Trophoblast cell (in vitro differentiated cells and primary cell): ENCODE measurements at regions not wholly inside any gene's neighbourhood (a gene's known extent, or its start where the extent isn't known, plus 50 kb on each side); places are given as distances from the start of the nearest gene placed in this dataset.

Experiments used
- DNase-seq, 2 donors: peaks; one replicate each; pipeline ENCODE4 v3.0.0-alpha.2; 2016
- H2AFZ ChIP-seq: 2 replicates; pipeline ENCODE4 v1.6.1; 2013; ENCODE audit warnings: low read length, moderate library complexity, mild to moderate bottlenecking; ENCODE audit not compliant: insufficient read depth, poor library complexity
- H2AK5ac ChIP-seq: 2 replicates; pipeline ENCODE4 v1.6.1; 2013; ENCODE audit warnings: mild to moderate bottlenecking, low read length
- H2BK120ac ChIP-seq: 2 replicates; pipeline ENCODE4 v1.6.1; 2013; ENCODE audit warnings: low read length, mild to moderate bottlenecking, moderate library complexity; ENCODE audit not compliant: insufficient read depth, poor library complexity
- H2BK12ac ChIP-seq: 2 replicates; pipeline ENCODE4 v1.6.1; 2013; ENCODE audit warnings: mild to moderate bottlenecking, low read length, moderate library complexity
- H2BK5ac ChIP-seq: 2 replicates; pipeline ENCODE4 v1.6.1; 2013; ENCODE audit warnings: low read length, low read depth, moderate library complexity, mild to moderate bottlenecking; ENCODE audit not compliant: poor library complexity
- H3K14ac ChIP-seq: 2 replicates; pipeline ENCODE4 v1.6.1; 2013; ENCODE audit warnings: mild to moderate bottlenecking, low read length
- H3K18ac ChIP-seq: 2 replicates; pipeline ENCODE4 v1.6.1; 2013; ENCODE audit warnings: mild to moderate bottlenecking, low read length
- H3K23ac ChIP-seq: 2 replicates; pipeline ENCODE4 v1.6.1; 2013; ENCODE audit warnings: low read length
- H3K27ac ChIP-seq: 2 replicates; pipeline ENCODE4 v1.5.1; 2013; ENCODE audit warnings: low read depth, mild to moderate bottlenecking, inconsistent platforms, low read length, moderate library complexity
- H3K27me3 ChIP-seq: 2 replicates; pipeline ENCODE4 v1.6.1; 2013; ENCODE audit warnings: inconsistent platforms, mild to moderate bottlenecking, low read length, moderate library complexity; ENCODE audit not compliant: insufficient read depth
- H3K36me3 ChIP-seq, 2 experiments: 1 replicate in 1 of 2; 2 replicates in 1 of 2; pipeline ENCODE4 v1.6.1; 2013; ENCODE audit warnings: low read length in 2 of 2, mild to moderate bottlenecking in 2 of 2, moderate library complexity in 1 of 2; ENCODE audit not compliant: insufficient read depth in 2 of 2, control insufficient read depth in 1 of 2
- H3K4ac ChIP-seq: 2 replicates; pipeline ENCODE4 v1.6.1; 2013; ENCODE audit warnings: low read depth, mild to moderate bottlenecking, low read length, moderate library complexity
- H3K4me1 ChIP-seq, 2 experiments: 1 replicate in 1 of 2; 2 replicates in 1 of 2; pipeline ENCODE4 v1.6.1; 2013; ENCODE audit warnings: low read length in 2 of 2, mild to moderate bottlenecking in 2 of 2, moderate library complexity in 1 of 2; ENCODE audit not compliant: insufficient read depth in 2 of 2, control insufficient read depth in 1 of 2
- H3K4me2 ChIP-seq: 2 replicates; pipeline ENCODE4 v1.6.1; 2013; ENCODE audit warnings: inconsistent platforms, mild to moderate bottlenecking, low read length, moderate library complexity
- H3K4me3 ChIP-seq: 2 replicates; pipeline ENCODE4 v1.5.1; 2013; ENCODE audit warnings: mild to moderate bottlenecking, low read depth, low read length, inconsistent platforms
- H3K79me1 ChIP-seq: one replicate; pipeline ENCODE4 v1.6.1; 2013; ENCODE audit warnings: low read length
- H3K79me2 ChIP-seq: 2 replicates; pipeline ENCODE4 v1.6.1; 2013; ENCODE audit warnings: low read length, mild to moderate bottlenecking; ENCODE audit not compliant: control insufficient read depth, insufficient read depth, poor library complexity
- H3K9ac ChIP-seq: 2 replicates; pipeline ENCODE4 v1.6.1; 2013; ENCODE audit warnings: mild to moderate bottlenecking, low read length
- H3K9me3 ChIP-seq: 2 replicates; pipeline ENCODE4 v1.6.1; 2013; ENCODE audit warnings: low read depth, mild to moderate bottlenecking, control low read depth, inconsistent platforms, low read length; ENCODE audit not compliant: insufficient read depth
- H4K12ac ChIP-seq: 2 replicates; pipeline ENCODE4 v1.6.1; 2013; ENCODE audit warnings: low read depth, mild to moderate bottlenecking, low read length, moderate library complexity
- H4K8ac ChIP-seq: 2 replicates; pipeline ENCODE4 v1.6.1; 2013; ENCODE audit warnings: low read depth, mild to moderate bottlenecking, low read length, moderate library complexity
- H4K91ac ChIP-seq: one replicate; pipeline ENCODE4 v1.6.1; 2013; ENCODE audit warnings: low read depth, mild to moderate bottlenecking, low read length, moderate library complexity
- WGBS: extraction: QIAGEN DNeasy Blood & Tissue Kit; methylation state at CpG from one replicate; pipeline ENCODE4 v1.1.7; 2013; ENCODE audit warnings: missing lambda C conversion rate; ENCODE audit not compliant: insufficient read length, insufficient coverage; ENCODE audit errors: extremely low coverage; 5-methylcytosine and 5-hydroxymethylcytosine counted together

DNA sequence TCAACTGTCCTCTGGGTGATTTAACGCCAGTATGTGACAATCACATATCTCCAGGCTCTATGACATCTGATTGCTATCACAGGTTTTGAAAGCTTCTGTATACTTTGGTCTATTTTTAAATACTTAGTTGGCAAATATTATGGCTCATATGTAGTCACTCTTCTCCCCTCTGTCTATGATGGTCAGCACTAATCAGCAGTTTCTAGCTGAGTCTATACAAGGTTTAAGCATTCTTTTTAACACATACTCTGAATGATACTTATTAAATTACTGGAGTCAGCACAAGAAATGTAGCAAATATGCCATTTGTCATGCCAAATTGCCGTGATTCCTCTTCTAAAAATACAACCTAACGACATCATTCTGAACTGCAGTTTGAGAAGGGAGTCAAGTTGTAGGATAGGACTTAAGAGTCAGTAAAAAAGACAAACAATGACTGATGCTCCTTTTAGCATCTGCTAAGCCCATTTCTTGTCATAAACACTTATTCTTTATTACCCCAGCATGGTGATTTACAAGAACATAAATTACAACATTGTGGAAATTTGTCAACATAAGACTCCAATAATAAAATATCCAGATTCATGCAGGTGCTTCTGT, 947.8 kb downstream of the XPNPEP1 start:
- Histone ChIP-seq H4K12ac (no peak overlapping the region), H4K91ac (no peak overlapping the region), H3K27me3 (no peaks in the 10 kb centered on the region), H3K36me3 (no peaks in the 10 kb centered on the region), H3K9ac (no peak overlapping the region), H3K23ac (no peak overlapping the region), H3K18ac (no peak overlapping the region), H2AK5ac (no peak overlapping the region), H2BK5ac (no peak overlapping the region), H3K4me2 (no peak overlapping the region), H3K79me1 (no peaks in the 10 kb centered on the region), H3K14ac (no peak overlapping the region), H3K9me3 (no peaks in the 10 kb centered on the region), H3K4me1 (no peaks in the 10 kb centered on the region), H3K4ac (no peak overlapping the region), H3K27ac (no peak overlapping the region), H3K79me2 (no peaks in the 10 kb centered on the region), H2BK12ac (no peak overlapping the region), H4K8ac (no peak overlapping the region), H3K4me3 (no peak overlapping the region), H2BK120ac (no peak overlapping the region), H2AFZ (no peak overlapping the region)
- WGBS: no CpG with 5 or more reads among the region's 3 CpGs
- DNase-seq: no peak

GRCh38 chr10:108970016-108970415, 953.3 kb downstream of the XPNPEP1 start:
- no peak overlapping the region for H3K9ac ChIP-seq
- H3K23ac ChIP-seq: no peak overlapping the region
- no peak overlapping the region for H2BK12ac ChIP-seq
- no peaks in the 10 kb centered on the region for H3K9me3 ChIP-seq
- H3K27me3 ChIP-seq: no peaks in the 10 kb centered on the region
- no peak overlapping the region for H3K4me3 ChIP-seq
- no peaks in the 10 kb centered on the region for H3K4me1 ChIP-seq
- H3K36me3 ChIP-seq: no peaks in the 10 kb centered on the region
- no peaks in the 10 kb centered on the region for H3K79me2 ChIP-seq
- no peak overlapping the region for H3K18ac ChIP-seq
- H4K8ac ChIP-seq: no peak overlapping the region
- no peak overlapping the region for H2AK5ac ChIP-seq
- H3K14ac ChIP-seq: no peak overlapping the region
- no peak overlapping the region for H3K4ac ChIP-seq
- H4K91ac ChIP-seq: no peak overlapping the region
- WGBS: no CpG with 5 or more reads among the region's 1 CpG
- no peak overlapping the region for H2BK5ac ChIP-seq
- H4K12ac ChIP-seq: no peak overlapping the region
- no peak overlapping the region for H3K27ac ChIP-seq
- H2AFZ ChIP-seq: no peak overlapping the region
- DNase-seq: peak in 1 of 2 donors; percentile 44
- H3K79me1 ChIP-seq: no peaks in the 10 kb centered on the region
- H3K4me2 ChIP-seq: no peak overlapping the region
- no peak overlapping the region for H2BK120ac ChIP-seq

DNA sequence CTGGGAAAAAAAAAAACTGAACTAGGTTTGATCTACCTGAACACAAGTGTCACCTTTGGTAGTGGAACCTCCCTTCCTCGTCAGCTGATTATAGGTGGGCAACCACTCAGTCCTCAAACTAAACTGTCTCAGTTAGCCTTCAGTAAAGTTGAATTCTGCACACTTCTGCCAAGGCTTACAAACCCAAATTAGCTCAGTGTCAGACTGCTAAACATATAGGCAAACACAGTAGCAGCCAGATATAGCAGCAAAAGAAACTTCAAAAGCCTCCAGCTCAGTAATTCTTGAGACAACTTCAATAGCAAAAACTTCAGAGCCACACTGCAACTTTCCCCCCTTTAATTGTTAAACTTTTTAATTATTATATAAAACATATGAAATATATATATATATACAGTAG, 956.9 kb downstream of the XPNPEP1 start:
- Histone ChIP-seq H3K4ac (no peak overlapping the region), H3K4me2 (no peak overlapping the region), H3K14ac (no peak overlapping the region), H3K27me3 (no peaks in the 10 kb centered on the region), H3K9me3 (no peaks in the 10 kb centered on the region), H2BK5ac (no peak overlapping the region), H2BK120ac (no peak overlapping the region), H4K91ac (no peak overlapping the region), H3K4me3 (no peak overlapping the region), H3K18ac (no peak overlapping the region), H2BK12ac (no peak overlapping the region), H4K8ac (no peak overlapping the region), H3K79me1 (no peaks in the 10 kb centered on the region), H4K12ac (no peak overlapping the region), H3K23ac (no peak overlapping the region), H3K79me2 (no peaks in the 10 kb centered on the region), H2AFZ (no peak overlapping the region), H3K9ac (no peak overlapping the region), H3K27ac (no peak overlapping the region), H3K36me3 (no peaks in the 10 kb centered on the region), H2AK5ac (no peak overlapping the region), H3K4me1 (no peaks in the 10 kb centered on the region)
- no CpG with 5 or more reads among the region's 1 CpG for WGBS
- DNase-seq: no peak

DNA sequence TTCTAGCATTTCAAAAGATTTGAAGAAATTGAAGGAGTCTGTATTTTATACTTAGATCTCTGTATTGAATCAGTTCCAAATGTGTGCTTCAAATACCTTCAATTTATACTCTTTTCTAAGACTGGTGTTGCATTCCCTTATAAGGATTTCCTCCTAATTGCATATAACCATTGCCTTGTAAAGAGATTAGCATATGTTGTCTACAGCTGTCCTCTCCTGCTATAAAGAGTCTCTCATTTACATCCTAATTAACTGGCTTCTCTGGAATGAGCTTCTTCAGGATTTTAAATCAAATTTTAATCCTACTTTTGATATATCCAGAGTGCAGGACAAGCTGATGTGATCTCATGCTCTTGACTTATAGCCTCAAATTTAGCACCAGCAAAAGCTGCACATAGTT, 957.3 kb downstream of the XPNPEP1 start:
- Histone ChIP-seq H3K27ac (no peak overlapping the region), H3K4ac (no peak overlapping the region), H4K8ac (no peak overlapping the region), H3K14ac (no peak overlapping the region), H3K4me3 (no peak overlapping the region), H2BK12ac (no peak overlapping the region), H3K23ac (no peak overlapping the region), H3K9me3 (no peaks in the 10 kb centered on the region), H3K79me1 (no peaks in the 10 kb centered on the region), H4K91ac (no peak overlapping the region), H3K79me2 (no peaks in the 10 kb centered on the region), H3K4me2 (no peak overlapping the region), H4K12ac (no peak overlapping the region), H2BK5ac (no peak overlapping the region), H3K27me3 (no peaks in the 10 kb centered on the region), H3K18ac (no peak overlapping the region), H3K4me1 (no peaks in the 10 kb centered on the region), H2AFZ (no peak overlapping the region), H3K36me3 (no peaks in the 10 kb centered on the region), H3K9ac (no peak overlapping the region), H2BK120ac (no peak overlapping the region), H2AK5ac (no peak overlapping the region)
- DNase-seq: no peak
